ENCODE measurements at regions not wholly inside any gene's neighbourhood (a gene's known extent, or its start where the extent isn't known, plus 50 kb on each side); places are given as distances from the start of the nearest gene placed in this dataset.

GRCh38 chr2:215625207-215625606 lies 189.3 kb upstream of the FN1 start:
- Histone ChIP-seq H3K9me3 (no peaks in the 10 kb centered on the region), H3K4me3 (no peak overlapping the region), H3K27ac (no peak overlapping the region), H3K4me1 (no peaks in the 10 kb centered on the region), H3K27me3 (no peaks in the 10 kb centered on the region), H3K36me3 (no peaks in the 10 kb centered on the region)
- intact Hi-C loops (cut with DNase I) = no loop called here
- DNase-seq (no peak), ATAC-seq (no peak)
- no peak for TF ChIP-seq CTCF (IDR thresholded peaks at IDR 0.05)

- Histone ChIP-seq H3K4me1 (no peaks in the 10 kb centered on the region), H3K27ac (peak overlapping the region; percentile 38)
- intact Hi-C loops (cut with DNase I) = no loop called here
Measured at GRCh38 chr2:215624423-215624829, 188.6 kb upstream of the FN1 start.

DNA sequence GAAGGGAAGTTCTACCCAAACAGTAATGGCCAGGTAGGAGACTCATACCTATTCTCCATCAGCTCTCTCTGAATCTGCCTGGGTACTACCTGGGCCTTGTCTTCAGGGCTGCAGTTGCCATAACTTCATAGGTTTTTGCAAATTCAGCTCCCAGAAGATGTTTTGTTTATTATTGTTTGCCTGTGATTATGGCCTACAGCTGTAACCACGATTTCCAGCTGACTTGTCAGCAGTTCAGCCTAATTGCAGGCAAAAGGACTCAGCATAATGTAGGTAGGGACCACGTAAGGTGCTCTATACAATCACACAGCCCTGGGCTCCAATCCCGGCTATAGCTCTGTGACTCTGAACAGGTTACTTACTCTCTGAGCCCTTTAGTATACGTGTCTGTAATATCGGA lies 187.0 kb upstream of the FN1 start:
- TF ChIP-seq CTCF (IDR thresholded peaks at IDR 0.05) = no peak
- no peak overlapping the region for H3K27ac ChIP-seq
- H3K4me3 ChIP-seq = no peak overlapping the region
- ATAC-seq = no peak
- H3K36me3 ChIP-seq = no peaks in the 10 kb centered on the region
- no peaks in the 10 kb centered on the region for H3K9me3 ChIP-seq
- intact Hi-C loops (cut with DNase I) = no loop called here
- H3K4me1 ChIP-seq = no peaks in the 10 kb centered on the region
- no peaks in the 10 kb centered on the region for H3K27me3 ChIP-seq
- no peak for DNase-seq

More at GRCh38 chr2:215624423-215624829, 188.6 kb upstream of the FN1 start:
- ATAC-seq (peak; percentile 89), DNase-seq (no peak)
- no peaks in the 10 kb centered on the region for H3K9me3 ChIP-seq
- no peak overlapping the region for H3K4me3 ChIP-seq
- no peak for TF ChIP-seq CTCF (IDR thresholded peaks at IDR 0.05)
- H3K36me3 ChIP-seq = no peaks in the 10 kb centered on the region
- no peaks in the 10 kb centered on the region for H3K27me3 ChIP-seq

- intact Hi-C loops (cut with DNase I) = no loop called here
- no peak overlapping the region for H3K4me3 ChIP-seq
- TF ChIP-seq CTCF (IDR thresholded peaks at IDR 0.05) = no peak
- ATAC-seq = no peak
- no peaks in the 10 kb centered on the region for H3K36me3 ChIP-seq
- H3K4me1 ChIP-seq = no peaks in the 10 kb centered on the region
- no peak for DNase-seq
- H3K27me3 ChIP-seq = no peaks in the 10 kb centered on the region
- H3K9me3 ChIP-seq = no peaks in the 10 kb centered on the region
- H3K27ac ChIP-seq = no peak overlapping the region
Measured at GRCh38 chr2:215621381-215621780, 185.5 kb upstream of the FN1 start.

DNA sequence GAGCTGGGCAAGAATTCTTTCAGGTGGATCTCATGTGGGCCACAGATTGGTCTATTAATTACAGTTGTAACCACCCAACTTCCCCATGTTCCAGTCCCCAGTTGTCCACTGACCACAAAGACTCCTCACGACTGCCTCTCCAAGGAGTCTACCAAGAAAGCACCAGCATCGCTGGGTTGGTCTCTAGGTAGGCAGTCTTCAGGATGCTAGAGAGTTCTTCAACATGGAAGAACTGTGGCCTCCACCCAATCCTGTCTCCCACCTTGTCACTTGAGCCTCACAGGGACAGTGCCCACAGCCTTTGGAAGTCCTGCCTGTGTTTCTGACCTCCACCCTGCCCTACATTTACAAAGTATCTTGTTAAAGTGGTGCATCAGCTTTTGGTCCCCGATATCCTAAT lies 184.7 kb upstream of the FN1 start:
- no peaks in the 10 kb centered on the region for H3K4me1 ChIP-seq
- no peaks in the 10 kb centered on the region for H3K27me3 ChIP-seq
- TF ChIP-seq CTCF (IDR thresholded peaks at IDR 0.05) = no peak
- DNase-seq (no peak), ATAC-seq (no peak)
- H3K27ac ChIP-seq = no peak overlapping the region
- intact Hi-C loops (cut with DNase I) = no loop called here
- H3K4me3 ChIP-seq = no peak overlapping the region
- H3K36me3 ChIP-seq = no peaks in the 10 kb centered on the region
- H3K9me3 ChIP-seq = no peaks in the 10 kb centered on the region

- Histone ChIP-seq H3K9me3 (no peaks in the 10 kb centered on the region), H3K4me1 (no peaks in the 10 kb centered on the region), H3K27me3 (no peaks in the 10 kb centered on the region), H3K27ac (no peak overlapping the region), H3K4me3 (no peak overlapping the region), H3K36me3 (no peaks in the 10 kb centered on the region)
- intact Hi-C loops (cut with DNase I) = no loop called here
- ATAC-seq (peak; percentile 55), DNase-seq (peak; percentile 71)
- TF ChIP-seq CTCF (IDR thresholded peaks at IDR 0.05) = no peak
Measured at GRCh38 chr2:215619989-215620388, 184.1 kb upstream of the FN1 start.
